CD8-positive, alpha-beta memory T cell (primary cell): ENCODE measurements at regions not wholly inside any gene's neighbourhood (a gene's known extent, or its start where the extent isn't known, plus 50 kb on each side); places are given as distances from the start of the nearest gene placed in this dataset.

ENCODE experiments used
- CTCF ChIA-PET: fragments of 350-600 bp; sonication (Branson Sonifier 250); formaldehyde crosslinking; loops from one replicate; lab custom pipeline; 2021; ENCODE audit warnings: antibody characterized with exemption; lab: Charles Lee
- POLR2A ChIA-PET: fragments of 350-600 bp; sonication (Branson Sonifier 250); formaldehyde crosslinking; loops from one replicate; lab custom pipeline; 2021; ENCODE audit warnings: antibody characterized with exemption; lab: Charles Lee
- DNase-seq, 5 donors: peaks; one replicate each; pipeline versions ENCODE4 v3.0.0 to v3.0.0-alpha.2; 2020 to 2022; ENCODE audit warnings: mixed read lengths in 1 of 5
- H3K27ac ChIP-seq: one replicate; pipeline ENCODE4 v1.7.0; 2013; ENCODE audit warnings: low read depth, mild to moderate bottlenecking, low read length, moderate library complexity
- H3K27me3 ChIP-seq: 2 replicates; pipeline ENCODE4 v1.7.0; 2013; ENCODE audit warnings: low read length, mild to moderate bottlenecking; ENCODE audit not compliant: insufficient read depth, poor library complexity, severe bottlenecking
- H3K36me3 ChIP-seq: 2 replicates; pipeline ENCODE4 v1.7.0; 2013; ENCODE audit warnings: mild to moderate bottlenecking, low read length, moderate library complexity; ENCODE audit not compliant: insufficient read depth
- H3K4me1 ChIP-seq: 2 replicates; pipeline ENCODE4 v1.7.0; 2013; ENCODE audit warnings: mild to moderate bottlenecking, low read length, moderate library complexity; ENCODE audit not compliant: insufficient read depth
- H3K4me3 ChIP-seq: 2 replicates; pipeline ENCODE4 v1.7.0; 2013; ENCODE audit warnings: mild to moderate bottlenecking, low read length
- H3K9me3 ChIP-seq: 2 replicates; pipeline ENCODE4 v1.7.0; 2013; ENCODE audit warnings: mild to moderate bottlenecking, low read length
- H3K27ac Mint-ChIP-seq, 8 donors: one replicate each; pipeline ENCODE4 v1.8.0; 2020 to 2021; ENCODE audit warnings: mixed read lengths in 8 of 8, mild to moderate bottlenecking in 6 of 8, inconsistent platforms in 3 of 8, moderate library complexity in 3 of 8
- H3K27me3 Mint-ChIP-seq, 2 donors: one replicate each; pipeline ENCODE4 v1.8.0; 2020 to 2021; ENCODE audit warnings: mixed read lengths in 2 of 2, mild to moderate bottlenecking in 1 of 2, moderate library complexity in 1 of 2
- H3K36me3 Mint-ChIP-seq, 3 donors: one replicate each; pipeline ENCODE4 v1.8.0; 2020 to 2021; ENCODE audit warnings: mixed read lengths in 3 of 3, inconsistent platforms in 1 of 3, mild to moderate bottlenecking in 1 of 3
- H3K4me1 Mint-ChIP-seq, 3 donors: one replicate each; pipeline ENCODE4 v1.8.0; 2020 to 2021; ENCODE audit warnings: mixed read lengths in 3 of 3, inconsistent platforms in 1 of 3, mild to moderate bottlenecking in 1 of 3
- H3K4me3 Mint-ChIP-seq, 7 donors: one replicate each; pipeline ENCODE4 v1.8.0; 2020 to 2021; ENCODE audit warnings: mixed read lengths in 7 of 7, mild to moderate bottlenecking in 6 of 7, moderate library complexity in 4 of 7, inconsistent platforms in 2 of 7
- H3K9me3 Mint-ChIP-seq, 5 donors: one replicate each; pipeline ENCODE4 v1.8.0; 2020 to 2022; ENCODE audit warnings: mixed read lengths in 5 of 5, mild to moderate bottlenecking in 3 of 5, moderate library complexity in 2 of 5, inconsistent platforms in 1 of 5

GRCh38 chr12:89234324-89235114 is 117.8 kb downstream of the DUSP6 start:
- peak overlapping the region in 3 of 7 donors; percentile 64 to 70 (median 68) for H3K4me3 Mint-ChIP-seq
- POLR2A ChIA-PET: no interaction called here
- CTCF ChIA-PET: no interaction called here

GRCh38 chr12:89231686-89232085 is 120.6 kb downstream of the DUSP6 start:
- H3K36me3 ChIP-seq: no peaks in the 10 kb centered on the region
- H3K27me3 ChIP-seq: no peaks in the 10 kb centered on the region
- DNase-seq: no peak
- Mint-ChIP-seq H3K4me3 (no peak overlapping the region), H3K9me3 (no peaks in the 10 kb centered on the region), H3K4me1 (peaks cover 31 to 65% (median 37%) of the 10 kb centered on the region in 3 donors), H3K27ac (no peak overlapping the region), H3K36me3 (peaks cover 0 to 3% (median 0%) of the 10 kb centered on the region in 3 donors), H3K27me3 (peaks cover 0 to 3% of the 10 kb centered on the region in 2 donors)
- H3K9me3 ChIP-seq: no peaks in the 10 kb centered on the region
- CTCF ChIA-PET: no interaction called here
- peaks cover 23% of the 10 kb centered on the region for H3K4me1 ChIP-seq
- no peak overlapping the region for H3K27ac ChIP-seq
- POLR2A ChIA-PET: no interaction called here
- no peak overlapping the region for H3K4me3 ChIP-seq

More at GRCh38 chr12:89234324-89235114, 117.8 kb downstream of the DUSP6 start:
- Mint-ChIP-seq H3K4me1 (peaks cover 38 to 72% (median 51%) of the 10 kb centered on the region in 3 donors), H3K27ac (peak overlapping the region in 1 of 8 donors; percentile 7), H3K27me3 (no peaks in the 10 kb centered on the region), H3K36me3 (peaks cover 0 to 5% (median 4%) of the 10 kb centered on the region in 3 donors), H3K9me3 (no peaks in the 10 kb centered on the region)
- Histone ChIP-seq H3K9me3 (no peaks in the 10 kb centered on the region), H3K36me3 (no peaks in the 10 kb centered on the region), H3K4me3 (no peak overlapping the region), H3K4me1 (peaks cover 27% of the 10 kb centered on the region), H3K27ac (no peak overlapping the region), H3K27me3 (no peaks in the 10 kb centered on the region)
- DNase-seq: no peak

DNA sequence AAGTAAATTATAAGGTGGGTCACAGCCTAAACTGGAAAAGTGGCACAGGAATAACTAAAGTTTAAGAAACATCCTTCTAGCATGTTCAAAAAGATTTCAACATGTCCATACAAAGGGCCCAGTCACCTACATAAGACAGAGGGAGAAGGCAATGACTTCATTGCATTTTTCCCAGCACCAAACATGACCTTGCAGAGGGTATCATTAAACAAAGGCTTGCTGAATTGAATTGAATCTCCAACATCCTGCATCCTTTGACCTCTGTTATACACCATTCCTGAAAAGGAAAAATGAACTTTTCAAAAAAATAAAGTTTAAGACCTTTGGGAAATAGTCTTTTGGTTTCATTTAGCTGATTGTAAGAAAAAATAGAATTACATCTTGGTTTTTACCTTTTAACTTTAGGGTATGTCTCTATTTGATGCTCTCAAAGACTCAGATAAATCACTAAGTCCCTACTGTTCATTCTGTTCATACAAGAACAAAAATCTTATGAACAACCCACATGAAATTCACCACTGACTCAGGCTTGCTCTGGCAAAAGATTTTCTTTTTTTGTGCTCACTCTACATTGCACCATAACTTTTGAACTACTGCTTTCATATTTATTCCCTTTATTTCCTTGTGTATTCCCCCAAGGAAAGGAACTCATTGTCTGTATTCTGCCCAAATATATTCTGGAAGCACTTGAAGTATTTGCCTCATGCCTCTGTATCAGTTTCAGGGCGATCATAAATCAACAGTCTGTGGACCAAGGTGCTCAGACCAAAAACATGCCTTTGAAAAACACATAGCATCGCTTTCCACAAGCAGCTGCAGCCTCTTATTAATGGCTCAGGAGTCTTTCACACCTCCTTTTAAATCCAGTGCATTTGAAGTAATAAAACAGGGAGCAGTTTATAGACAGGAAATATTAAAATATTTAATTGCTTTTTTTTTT is 121.7 kb downstream of the DUSP6 start:
- ChIA-PET POLR2A (no interaction called here), CTCF (no interaction called here)
- no peaks in the 10 kb centered on the region for H3K36me3 ChIP-seq
- no peak overlapping the region for H3K27ac ChIP-seq
- no peaks in the 10 kb centered on the region for H3K27me3 ChIP-seq
- H3K4me1 ChIP-seq: peaks cover 17% of the 10 kb centered on the region
- H3K4me1 Mint-ChIP-seq: peaks cover 30 to 63% (median 32%) of the 10 kb centered on the region in 3 donors
- no peak overlapping the region for H3K4me3 ChIP-seq
- no peak overlapping the region for H3K27ac Mint-ChIP-seq
- peaks cover 0 to 3% of the 10 kb centered on the region in 2 donors for H3K27me3 Mint-ChIP-seq
- H3K36me3 Mint-ChIP-seq: peaks cover 0 to 3% (median 0%) of the 10 kb centered on the region in 3 donors
- no peaks in the 10 kb centered on the region for H3K9me3 ChIP-seq
- no peaks in the 10 kb centered on the region for H3K9me3 Mint-ChIP-seq
- no peak for DNase-seq
- no peak overlapping the region for H3K4me3 Mint-ChIP-seq

- no peaks in the 10 kb centered on the region for H3K36me3 ChIP-seq
- Mint-ChIP-seq H3K27ac (no peak overlapping the region), H3K9me3 (no peaks in the 10 kb centered on the region), H3K4me1 (peaks cover 27 to 59% (median 29%) of the 10 kb centered on the region in 3 donors), H3K36me3 (peaks cover 0 to 3% (median 0%) of the 10 kb centered on the region in 3 donors), H3K27me3 (peaks cover 2 to 6% of the 10 kb centered on the region in 2 donors), H3K4me3 (no peak overlapping the region)
- no peak overlapping the region for H3K27ac ChIP-seq
- H3K27me3 ChIP-seq: no peaks in the 10 kb centered on the region
- DNase-seq: no peak
- no peaks in the 10 kb centered on the region for H3K9me3 ChIP-seq
- H3K4me3 ChIP-seq: no peak overlapping the region
- ChIA-PET CTCF (interaction anchor here (2.0 kb wide), 1 partner anchor 9 kb away, joined by 7 read pairs; no protein-coding TSS in a partner anchor), POLR2A (no interaction called here)
- peaks cover 14% of the 10 kb centered on the region for H3K4me1 ChIP-seq
Measured at GRCh38 chr12:89228491-89228890, 123.8 kb downstream of the DUSP6 start.

- Histone ChIP-seq H3K27me3 (no peaks in the 10 kb centered on the region), H3K4me1 (peaks cover 14% of the 10 kb centered on the region), H3K27ac (no peak overlapping the region), H3K36me3 (no peaks in the 10 kb centered on the region), H3K4me3 (no peak overlapping the region), H3K9me3 (no peaks in the 10 kb centered on the region)
- CTCF ChIA-PET: no interaction called here
- Mint-ChIP-seq H3K27ac (no peak overlapping the region), H3K9me3 (no peaks in the 10 kb centered on the region), H3K4me3 (no peak overlapping the region), H3K27me3 (peaks cover 4 to 9% of the 10 kb centered on the region in 2 donors), H3K36me3 (peaks cover 0 to 2% (median 0%) of the 10 kb centered on the region in 3 donors), H3K4me1 (peaks cover 27 to 53% (median 31%) of the 10 kb centered on the region in 3 donors)
- DNase-seq: no peak
- POLR2A ChIA-PET: no interaction called here
Measured at GRCh38 chr12:89227774-89228173, 124.5 kb downstream of the DUSP6 start.

- CTCF ChIA-PET: interaction anchor here (1.4 kb wide), 1 partner anchor 19 kb away, joined by 6 read pairs; no protein-coding TSS in a partner anchor
- Mint-ChIP-seq H3K4me3 (peak overlapping the region in 2 of 7 donors; percentile 37 to 44), H3K4me1 (peaks cover 17 to 36% (median 27%) of the 10 kb centered on the region in 3 donors), H3K36me3 (peaks cover 0 to 2% (median 0%) of the 10 kb centered on the region in 3 donors), H3K9me3 (no peaks in the 10 kb centered on the region), H3K27me3 (peaks cover 4 to 9% of the 10 kb centered on the region in 2 donors), H3K27ac (peak overlapping the region in 6 of 8 donors; percentile 4 to 91 (median 68))
- Histone ChIP-seq H3K27ac (no peak overlapping the region), H3K9me3 (no peaks in the 10 kb centered on the region), H3K36me3 (no peaks in the 10 kb centered on the region), H3K4me3 (no peak overlapping the region), H3K27me3 (no peaks in the 10 kb centered on the region), H3K4me1 (peaks cover 14% of the 10 kb centered on the region)
- no peak for DNase-seq
- POLR2A ChIA-PET: no interaction called here
Measured at GRCh38 chr12:89225808-89226411, 126.4 kb downstream of the DUSP6 start.

DNA sequence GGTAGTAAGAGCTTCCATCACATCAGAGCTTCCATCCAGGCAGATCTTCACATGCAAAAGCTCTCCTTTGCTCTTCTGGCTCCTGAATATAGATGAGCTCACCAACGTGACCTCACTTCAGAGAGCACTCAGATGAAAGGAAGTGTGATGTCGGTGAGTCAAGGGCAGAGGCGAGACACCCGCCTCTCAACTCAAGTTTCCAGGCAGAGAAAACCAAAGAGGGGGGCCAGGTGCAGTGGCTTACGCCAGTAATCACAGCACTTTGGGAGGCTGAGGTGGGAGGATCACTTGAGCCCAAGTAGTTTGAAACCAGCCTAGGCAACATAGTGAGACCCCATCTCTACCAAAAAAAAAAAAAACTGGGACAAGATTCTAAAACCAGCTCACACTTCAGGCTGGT is 126.9 kb downstream of the DUSP6 start:
- Mint-ChIP-seq H3K36me3 (peaks cover 0 to 2% (median 0%) of the 10 kb centered on the region in 3 donors), H3K4me3 (peak overlapping the region in 5 of 7 donors; percentile 1 to 55 (median 20))
- H3K27ac ChIP-seq: no peak overlapping the region

More for the DNA sequence above, 126.9 kb downstream of the DUSP6 start:
- Histone ChIP-seq H3K9me3 (no peaks in the 10 kb centered on the region), H3K36me3 (no peaks in the 10 kb centered on the region), H3K27me3 (no peaks in the 10 kb centered on the region), H3K4me1 (peaks cover 14% of the 10 kb centered on the region), H3K4me3 (no peak overlapping the region)
- no peaks in the 10 kb centered on the region for H3K9me3 Mint-ChIP-seq
- ChIA-PET POLR2A (no interaction called here), CTCF (interaction anchor here (1.4 kb wide), 1 partner anchor 20 kb away, joined by 6 read pairs; no protein-coding TSS in a partner anchor)
- DNase-seq: peak; percentile 24 to 72 (median 53)
- H3K27me3 Mint-ChIP-seq: peaks cover 4 to 9% of the 10 kb centered on the region in 2 donors
- H3K27ac Mint-ChIP-seq: peak overlapping the region in 7 of 8 donors; percentile 4 to 91 (median 25)
- peaks cover 17 to 36% (median 27%) of the 10 kb centered on the region in 3 donors for H3K4me1 Mint-ChIP-seq
